ENCODE measurements at regions not wholly inside any gene's neighbourhood (a gene's known extent, or its start where the extent isn't known, plus 50 kb on each side); places are given as distances from the start of the nearest gene placed in this dataset.

DNA sequence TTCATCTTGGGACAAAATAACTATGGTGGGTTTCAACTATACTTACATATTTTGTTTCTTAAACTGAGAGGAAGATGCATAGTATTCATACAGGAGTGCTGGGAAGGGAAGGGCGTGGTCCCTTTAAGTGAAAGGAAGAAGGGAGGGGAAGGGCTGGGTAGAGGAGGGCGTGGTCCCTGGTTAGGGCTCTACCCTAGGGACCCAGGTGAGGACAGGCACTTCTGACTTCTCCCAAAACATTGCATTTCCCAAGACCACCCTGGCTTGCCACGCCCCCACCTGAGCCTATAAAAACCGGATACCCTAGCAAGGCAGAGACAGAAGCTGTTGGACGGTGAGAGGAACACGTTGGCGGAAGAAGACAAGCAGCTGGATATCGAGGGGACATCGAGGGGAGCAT is 157.6 kb upstream of the PLXNA4 start:
- no peak for DNase-seq

DNA sequence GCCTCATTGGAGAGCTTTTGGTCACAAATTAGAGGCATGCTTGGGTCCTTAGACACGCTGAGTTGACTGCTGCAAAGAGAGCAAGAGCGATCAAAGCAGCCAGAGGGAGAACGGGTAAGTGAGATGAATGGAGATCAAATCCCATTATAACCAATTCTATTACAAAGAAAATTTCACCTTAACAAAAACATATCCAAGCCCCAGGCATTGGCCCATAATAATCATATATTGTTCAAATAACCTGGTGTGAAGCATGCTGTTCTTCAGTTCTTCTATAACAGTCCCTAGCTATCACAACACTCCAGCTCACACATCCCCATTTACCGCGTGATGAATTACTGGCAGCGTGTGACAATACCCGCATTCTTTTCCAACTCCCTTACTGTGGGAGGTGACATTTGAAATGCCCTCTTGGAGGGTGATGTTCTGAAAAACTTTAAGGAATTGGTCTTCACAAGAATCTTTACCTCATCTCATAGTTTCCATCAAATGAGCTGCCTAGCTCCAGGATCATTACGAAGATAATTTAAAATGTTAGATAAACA is 156.1 kb upstream of the PLXNA4 start:
- no peak for DNase-seq

DNA sequence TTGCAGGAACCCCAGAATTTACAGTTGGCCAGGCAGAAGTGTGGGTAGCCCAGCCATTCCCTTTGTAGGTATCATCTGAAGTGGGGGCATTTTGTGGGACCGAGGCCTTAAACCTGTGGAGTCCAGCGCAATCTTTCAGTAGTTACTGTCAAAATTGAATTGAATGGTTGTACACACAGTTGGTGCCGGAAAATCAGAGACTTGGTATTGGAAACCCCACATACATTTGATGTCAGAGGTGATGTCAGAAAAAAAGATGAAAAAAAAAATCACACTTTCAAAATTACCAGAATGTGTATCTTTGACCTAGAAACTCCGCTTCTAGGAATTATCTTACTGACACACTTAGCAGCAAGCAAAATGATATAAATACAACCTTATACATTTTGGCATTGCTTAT is 153.8 kb upstream of the PLXNA4 start:
- no peak for DNase-seq

DNA sequence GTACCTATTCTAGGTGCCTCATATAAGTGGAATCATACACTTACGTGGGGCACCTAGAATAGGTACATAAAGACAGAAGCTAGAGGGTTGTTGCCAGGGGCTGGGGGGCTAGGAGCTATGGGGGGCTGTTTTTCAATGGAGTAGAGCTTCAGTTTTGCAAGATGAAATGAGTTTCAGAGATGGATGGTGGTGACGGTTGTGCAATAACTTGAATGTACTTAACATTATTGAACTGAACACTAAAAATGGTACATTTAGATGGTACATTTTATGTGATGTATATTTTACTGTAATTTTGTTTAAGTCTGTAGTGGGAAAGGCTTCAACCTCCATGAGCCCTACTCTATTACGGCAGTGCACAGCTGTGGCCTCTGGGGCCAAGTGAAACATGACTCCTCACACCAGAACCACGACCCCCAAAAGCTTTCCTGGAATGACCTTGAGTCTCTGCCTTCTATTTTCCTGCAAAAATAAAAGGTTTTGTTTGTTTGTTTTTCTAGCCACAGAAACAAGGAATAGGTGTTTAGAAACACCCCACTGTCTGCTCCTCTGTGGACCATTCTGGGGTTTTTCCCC is 147.3 kb upstream of the PLXNA4 start:
- no peak for DNase-seq

DNA sequence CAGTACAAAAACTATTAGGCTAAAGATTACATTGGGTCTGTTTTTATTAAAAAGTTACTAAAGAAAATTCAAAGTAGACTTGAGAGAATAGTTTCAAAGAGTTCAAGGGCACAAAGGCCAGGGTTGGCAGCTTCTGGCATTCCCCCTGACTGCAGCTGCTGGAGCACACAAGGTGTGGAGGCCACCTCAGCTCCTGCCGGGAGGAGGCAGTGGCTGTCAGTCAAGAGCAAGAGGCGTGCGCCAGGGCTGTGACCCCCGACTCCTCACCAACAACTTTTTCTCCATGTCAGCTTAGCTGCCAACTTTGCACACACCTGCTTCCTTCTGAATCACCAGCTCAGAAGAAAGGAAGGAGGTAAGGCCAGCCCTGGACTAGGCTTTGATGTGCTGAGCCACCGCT is 144.6 kb upstream of the PLXNA4 start:
- DNase-seq = no peak

DNA sequence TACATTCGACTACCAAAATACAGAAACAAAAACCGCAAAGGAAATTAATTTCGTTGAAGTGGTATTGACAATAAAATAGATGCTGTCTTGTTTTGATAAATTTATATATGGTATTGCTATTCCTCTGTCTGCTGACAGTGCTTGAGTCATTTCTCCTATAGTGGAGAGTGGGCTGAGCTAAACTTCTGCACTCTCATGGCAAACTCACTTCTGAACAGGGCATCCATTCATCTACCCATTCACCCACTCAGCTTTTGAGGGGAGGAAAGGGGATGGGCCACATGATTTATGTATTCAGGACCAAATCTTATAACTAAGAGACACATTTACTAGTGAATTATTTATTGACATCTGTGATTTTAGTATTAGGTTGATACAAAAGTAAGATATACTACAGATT is 137.6 kb upstream of the PLXNA4 start:
- no peak for DNase-seq

DNA sequence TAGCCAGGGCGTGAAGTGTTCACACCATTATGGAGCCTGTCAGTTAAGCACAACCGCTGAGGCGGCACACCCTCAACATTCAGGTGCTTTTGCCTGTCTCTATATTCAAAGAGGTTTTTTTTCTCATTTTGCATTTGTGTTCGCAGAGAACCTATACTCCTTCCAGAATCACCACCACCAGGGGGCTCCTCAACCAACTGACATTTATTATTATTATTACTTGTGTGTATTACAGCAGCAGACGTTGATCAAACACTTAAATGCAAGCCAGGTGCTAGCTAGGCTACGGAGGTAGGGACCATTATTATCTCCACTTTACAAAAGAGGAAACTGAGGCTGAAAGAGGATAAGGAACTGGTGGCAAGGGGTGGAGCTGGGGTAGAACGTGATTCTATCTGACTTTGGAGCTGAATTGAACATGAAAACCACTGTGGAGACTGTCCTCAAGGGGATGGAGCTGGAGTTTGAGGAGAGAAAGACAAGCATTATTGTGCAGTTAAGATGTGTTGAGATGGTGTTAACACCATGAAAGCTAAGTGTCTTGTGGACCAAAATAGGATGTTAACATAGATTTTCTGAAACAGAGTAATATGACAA is 133.8 kb upstream of the PLXNA4 start:
- DNase-seq = peak in 1 of 2 experiments; percentile 9

DNA sequence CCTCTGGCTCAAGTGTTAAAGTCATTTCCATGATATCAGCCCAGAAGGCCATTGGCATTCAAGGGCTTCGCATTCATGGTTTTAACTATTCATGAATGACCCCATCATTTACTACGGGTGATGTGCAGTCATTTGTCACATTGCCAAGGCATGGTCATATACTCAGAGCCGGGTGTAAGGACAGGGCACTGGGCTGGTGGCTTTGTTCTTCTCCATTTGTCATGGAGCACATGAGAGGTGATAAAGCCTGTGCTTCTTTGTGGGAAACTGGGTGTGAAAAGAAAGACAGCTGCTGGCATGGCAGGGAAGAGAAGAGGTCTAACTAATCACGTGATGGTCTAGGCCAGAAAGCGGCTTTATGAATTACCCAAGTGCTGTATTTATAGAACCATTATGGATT is 132.2 kb upstream of the PLXNA4 start:
- no peak for DNase-seq

DNA sequence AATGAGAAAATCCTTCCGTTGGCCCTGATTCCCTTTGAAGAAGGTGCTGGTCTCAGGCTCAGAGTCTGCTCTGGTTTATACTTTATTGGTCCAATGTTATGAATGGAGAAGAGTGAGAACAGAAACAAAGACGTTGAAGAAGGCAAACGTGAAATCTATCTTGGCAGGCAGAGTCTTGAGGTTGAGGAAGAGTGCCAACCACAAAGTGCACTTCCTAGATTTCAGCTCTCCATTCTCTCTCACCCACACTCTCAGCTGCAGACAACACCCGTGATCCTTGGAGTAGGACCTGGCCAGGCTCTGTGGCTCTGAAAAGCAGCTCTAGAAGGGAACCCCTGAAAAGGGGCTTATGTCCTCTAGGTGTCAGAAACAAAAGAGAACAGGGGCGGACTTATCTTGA is 128.9 kb upstream of the PLXNA4 start:
- no peak for DNase-seq

DNA sequence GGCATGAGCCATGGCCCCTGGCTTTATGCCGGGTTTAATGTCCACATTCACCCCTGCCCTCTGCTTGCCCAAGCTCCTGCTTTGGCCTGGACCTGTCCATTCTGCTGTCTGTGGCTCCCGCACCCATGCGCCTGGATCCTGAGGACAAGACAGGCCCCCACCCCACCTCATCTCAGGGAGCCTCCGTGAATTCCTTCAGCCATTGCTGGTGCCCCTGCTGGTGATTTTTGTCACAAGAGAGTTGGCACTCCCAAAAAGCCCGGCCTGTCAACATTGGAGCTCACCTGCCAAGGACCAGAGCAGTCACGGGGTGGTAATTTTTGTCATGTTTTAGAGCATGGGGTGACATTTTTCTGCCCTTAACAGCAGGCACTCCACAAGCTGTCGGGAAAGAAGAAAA is 127.5 kb upstream of the PLXNA4 start:
- no peak for DNase-seq

DNA sequence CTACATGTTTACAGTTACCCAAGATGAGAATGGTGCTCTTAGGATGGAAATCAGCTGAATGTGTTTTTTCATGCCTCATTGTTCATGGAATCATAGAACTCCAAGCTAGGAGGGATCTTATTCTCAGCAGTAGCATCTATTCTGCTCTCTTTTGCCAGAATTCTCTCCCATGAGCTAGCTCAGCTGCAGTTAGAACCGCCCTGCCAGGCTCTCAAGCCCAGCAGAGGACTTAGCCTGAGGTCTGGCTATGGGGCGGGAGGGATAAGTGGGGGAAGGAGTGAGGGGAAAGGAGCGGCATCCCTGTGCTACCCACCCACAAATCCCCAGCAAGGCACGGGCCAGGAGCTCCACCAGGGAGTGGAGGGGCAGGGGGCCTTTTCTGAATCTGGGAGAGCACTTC is 120.7 kb upstream of the PLXNA4 start:
- no peak for DNase-seq

DNA sequence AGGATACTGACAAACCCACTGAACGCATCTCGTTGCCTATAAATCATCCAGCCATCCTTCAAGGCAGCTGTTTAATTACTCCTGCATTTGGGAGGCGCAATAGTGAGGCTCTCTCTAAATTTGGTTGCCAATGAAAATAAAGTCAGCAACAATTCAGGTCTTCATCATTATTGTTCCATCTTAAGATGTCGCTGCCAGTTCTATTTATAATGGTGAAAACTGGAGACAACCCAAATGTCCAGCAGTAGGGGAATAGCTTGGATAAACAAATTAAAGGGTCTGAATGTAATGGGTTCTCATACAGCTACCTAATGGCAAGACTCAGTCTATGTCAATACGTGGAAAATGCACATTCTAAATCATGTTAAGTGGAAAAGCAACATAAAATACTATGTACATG is 120.1 kb upstream of the PLXNA4 start:
- no peak for DNase-seq

DNA sequence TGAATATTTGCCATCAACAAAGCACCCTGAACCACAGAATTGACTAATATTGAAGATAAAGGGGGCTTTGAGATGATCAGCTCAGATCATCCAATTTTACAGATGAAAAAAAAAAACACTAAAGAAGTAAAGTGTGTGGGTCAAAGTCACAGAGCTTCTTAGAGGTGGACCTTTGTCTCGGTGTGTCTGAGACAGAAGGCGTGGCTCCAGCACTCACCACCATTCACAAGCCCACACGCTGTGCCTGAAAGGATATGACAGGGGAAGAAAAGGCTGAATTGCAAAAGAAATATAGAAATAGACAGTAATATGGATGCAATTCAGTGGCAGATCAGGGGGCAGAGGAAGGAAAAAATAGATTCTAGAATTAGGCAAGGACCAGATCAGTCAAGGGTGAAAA is 114.9 kb upstream of the PLXNA4 start:
- DNase-seq = no peak

DNA sequence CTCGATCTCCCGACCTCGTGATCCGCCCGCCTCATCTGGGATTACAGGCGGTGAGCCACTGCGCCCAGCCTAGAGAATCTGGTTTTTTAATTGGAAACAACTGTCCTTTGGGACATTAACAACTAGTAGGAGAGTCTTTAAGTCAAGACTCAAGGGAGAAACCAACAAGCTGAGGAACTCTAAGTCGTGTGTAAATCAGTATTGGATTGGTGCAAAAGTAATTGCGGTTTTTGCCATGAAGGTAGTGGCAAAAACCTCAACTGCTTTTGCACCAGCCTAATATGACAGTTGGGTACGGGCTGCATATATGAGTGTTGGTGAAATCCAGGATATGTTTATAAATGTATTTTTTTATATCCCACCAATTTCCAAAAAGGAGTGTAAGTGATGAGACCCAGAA is 113.9 kb upstream of the PLXNA4 start:
- DNase-seq = no peak

DNA sequence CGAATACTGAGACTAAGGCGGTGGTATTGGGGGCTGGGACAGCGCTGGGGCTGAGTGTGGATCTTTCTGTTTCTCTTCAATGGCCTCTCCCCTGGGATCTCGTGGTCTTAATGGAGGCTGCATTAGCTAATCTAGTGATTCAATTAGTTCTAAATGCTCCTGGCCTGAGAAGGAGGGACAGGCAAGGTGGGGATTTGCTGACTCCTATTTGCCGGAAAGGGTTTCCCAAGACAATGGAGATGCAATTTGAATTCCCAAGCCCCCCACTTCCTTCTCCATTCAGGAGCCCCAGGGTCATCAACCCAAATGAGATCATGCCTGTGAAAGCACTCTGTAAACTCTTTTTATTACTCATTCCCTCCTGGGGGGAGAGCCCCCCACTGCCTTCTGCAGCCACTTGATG is 111.7 kb upstream of the PLXNA4 start:
- no peak for DNase-seq

DNA sequence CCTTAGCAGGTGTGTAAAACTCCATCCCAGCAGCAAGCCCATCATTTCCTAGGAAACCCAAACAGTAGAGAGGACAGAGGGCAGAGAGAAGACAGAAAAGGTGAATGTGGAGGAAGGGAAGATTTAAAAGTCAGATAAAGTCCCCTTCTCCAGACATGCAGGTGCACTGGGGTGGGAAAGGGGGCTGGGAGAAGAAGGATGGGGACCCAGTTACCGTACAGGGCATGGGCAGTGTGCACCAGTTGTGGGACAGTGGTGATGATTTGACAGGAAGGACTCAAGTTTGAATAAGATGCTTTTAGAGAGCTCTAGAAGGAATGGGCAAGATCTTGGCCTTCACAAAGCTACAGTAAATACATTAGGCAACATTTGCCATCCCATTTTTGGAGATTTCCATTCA is 110.7 kb upstream of the PLXNA4 start:
- DNase-seq = no peak

DNA sequence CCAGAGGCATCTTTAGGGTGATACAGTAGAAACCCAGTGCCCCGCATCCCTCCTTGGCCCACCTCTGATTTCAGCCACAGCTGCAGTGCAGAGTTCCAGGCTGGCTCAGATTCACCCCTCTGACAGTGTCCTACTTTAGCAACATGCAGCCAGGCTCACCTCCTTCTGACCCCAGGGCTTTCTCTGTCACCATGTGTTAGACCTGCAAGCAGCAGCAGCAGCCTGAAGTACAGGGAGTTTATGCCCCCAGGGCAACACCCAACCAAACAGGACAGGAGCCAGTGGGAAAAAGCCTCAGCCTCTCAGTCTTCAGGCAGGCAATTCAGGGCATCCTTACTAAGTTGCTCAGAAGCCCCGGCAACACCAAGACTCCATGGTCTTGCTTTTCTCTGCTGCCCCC is 109.0 kb upstream of the PLXNA4 start:
- no peak for DNase-seq

DNA sequence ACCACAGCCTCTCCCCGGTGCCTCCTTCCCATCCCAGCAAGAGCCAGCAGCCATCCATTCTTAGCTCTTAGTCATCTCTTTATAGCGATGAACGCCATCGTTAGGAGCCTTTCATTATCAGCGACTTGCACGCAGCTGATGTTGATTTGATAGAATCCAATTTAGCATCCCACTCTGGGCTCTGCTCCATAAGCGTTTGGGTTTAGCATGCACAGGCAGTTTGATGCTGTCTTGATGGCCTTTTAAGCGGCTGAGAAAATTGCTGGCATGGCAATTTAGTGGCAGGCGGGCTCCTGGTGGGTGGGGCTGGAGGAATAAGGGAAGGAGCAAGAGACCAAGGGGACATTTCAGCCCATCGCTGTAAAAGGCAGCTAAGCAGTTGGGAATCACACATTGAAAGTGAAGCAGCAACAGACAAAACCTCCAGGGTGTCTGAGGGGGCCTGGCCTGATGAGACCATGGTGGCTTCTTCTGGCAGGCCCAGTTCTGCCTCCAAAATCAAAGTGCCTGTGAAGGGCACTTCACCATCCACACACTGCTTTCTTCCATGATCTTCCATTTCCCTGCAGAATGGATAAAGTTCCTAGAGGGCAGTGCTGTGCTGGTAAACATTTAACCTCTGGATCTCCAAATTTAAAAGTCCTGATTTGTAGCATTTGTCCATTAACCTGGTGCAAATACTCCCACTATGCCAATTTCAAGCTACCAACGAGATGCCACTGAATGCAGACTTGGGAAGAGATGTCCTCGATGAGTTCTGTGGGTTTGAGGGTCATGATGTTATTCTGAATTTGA is 107.8 kb upstream of the PLXNA4 start:
- no peak for DNase-seq

DNA sequence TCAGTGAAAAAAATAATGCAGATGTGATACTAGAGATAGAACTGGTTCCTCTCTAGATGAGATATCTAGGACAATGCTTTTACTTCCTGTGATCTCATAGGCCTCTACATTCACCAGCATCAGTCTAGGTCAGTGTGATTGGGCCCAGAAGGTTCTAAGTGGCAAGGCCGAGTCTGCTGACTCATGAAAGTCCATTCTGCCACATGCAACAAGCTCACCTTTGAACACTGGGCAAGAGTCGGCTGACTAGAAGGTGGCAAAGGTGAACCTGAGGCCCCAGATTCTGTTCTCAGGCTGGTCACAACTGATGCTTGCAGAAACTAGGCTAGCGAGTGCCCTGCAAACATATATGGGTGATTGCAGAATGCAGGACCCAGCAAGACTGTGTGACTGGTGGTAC is 105.7 kb upstream of the PLXNA4 start:
- no peak for DNase-seq

DNA sequence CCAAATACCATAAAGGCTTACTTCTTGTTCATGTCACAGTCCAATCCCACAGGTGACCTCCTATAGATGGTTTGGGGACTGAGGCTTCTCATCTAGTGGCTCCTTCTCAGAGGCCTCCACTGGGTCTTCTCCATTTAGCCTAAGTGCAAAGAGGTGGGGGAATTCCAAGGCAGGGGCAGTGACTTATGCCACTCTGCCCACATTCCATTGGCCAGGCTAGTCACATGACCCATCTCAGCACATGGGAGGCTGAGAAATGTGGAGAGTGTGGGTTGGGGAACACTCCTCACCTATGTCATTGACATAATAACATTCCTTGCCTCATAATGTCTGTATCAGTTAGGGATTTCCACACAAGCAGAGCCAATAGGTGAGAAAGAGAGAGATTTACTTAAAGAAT is 104.3 kb upstream of the PLXNA4 start:
- DNase-seq = no peak

DNA sequence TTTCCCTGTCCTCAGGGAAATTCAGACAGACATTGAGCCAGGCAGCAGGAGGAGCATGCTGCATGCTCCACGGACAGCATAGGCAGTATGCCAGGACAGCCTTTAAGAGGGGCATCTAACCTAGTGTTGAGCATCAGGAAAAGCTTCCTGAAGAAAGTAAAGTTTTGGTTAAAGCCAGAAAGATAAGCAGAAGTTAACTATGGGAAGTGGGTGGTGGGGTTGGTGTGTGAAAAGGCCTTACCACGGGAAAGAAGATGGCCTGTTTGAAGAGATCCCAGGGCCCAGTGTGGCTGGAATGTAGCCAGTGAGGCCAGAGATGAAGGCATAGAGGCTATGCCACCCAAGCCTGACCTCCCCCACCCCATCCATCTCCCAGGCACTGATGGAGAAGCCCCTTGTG is 102.4 kb upstream of the PLXNA4 start:
- no peak for DNase-seq

DNA sequence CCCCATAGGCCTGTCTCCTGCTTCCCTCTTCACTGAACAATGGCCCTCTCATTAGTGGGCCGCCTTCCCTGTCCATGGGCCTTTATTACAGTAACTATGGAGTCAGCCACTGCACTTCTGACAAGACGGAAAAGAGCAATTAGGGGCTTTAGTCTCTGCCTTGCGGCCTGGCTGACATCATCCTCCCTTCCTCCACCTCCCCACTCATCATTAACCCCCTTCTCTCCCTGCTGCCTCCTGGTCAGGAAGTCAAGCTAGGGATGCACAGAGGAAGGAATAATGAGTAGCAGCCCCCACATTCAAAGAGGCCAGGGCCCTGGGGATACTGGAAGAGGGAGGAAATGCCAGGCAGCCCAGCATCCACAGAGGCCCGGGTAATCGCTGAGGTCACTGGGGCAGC is 101.6 kb upstream of the PLXNA4 start:
- no peak for DNase-seq

DNA sequence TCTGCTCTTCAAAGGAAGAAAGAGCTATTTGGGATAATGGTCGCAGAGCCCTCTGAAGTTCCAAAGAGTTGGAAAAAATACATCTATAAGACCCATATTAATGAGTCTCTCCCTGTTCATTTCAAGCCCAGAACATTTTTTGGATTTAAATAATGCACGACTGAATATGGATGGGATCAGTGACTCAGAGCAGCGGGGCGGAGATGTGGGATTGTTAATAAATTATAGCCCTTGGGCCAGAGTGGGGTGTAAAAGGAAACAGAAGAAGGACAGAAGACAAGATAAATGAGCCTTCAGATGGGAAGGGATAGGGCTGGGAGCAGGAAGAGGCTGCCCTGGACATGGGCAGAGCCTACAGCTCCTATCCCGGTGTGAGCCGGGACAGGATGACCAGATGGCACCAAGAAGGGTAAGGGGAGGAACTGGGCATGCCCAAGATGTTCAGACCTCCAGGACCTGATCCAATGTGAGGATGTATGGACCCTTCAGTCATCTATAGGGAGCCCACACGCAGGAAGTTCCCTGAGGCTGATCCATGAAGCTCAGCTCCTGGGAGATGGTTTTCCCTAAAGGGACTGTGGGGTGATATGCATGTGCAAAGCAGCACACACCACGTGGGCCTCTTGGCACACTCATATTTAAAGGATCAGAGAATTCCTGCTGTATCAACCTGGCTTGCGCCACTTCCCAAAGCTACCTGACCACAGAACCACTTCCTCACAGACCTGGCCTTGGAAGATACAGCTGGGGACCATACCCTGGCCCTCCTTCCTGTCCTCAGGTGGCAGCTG is 96.1 kb upstream of the PLXNA4 start:
- DNase-seq = no peak

DNA sequence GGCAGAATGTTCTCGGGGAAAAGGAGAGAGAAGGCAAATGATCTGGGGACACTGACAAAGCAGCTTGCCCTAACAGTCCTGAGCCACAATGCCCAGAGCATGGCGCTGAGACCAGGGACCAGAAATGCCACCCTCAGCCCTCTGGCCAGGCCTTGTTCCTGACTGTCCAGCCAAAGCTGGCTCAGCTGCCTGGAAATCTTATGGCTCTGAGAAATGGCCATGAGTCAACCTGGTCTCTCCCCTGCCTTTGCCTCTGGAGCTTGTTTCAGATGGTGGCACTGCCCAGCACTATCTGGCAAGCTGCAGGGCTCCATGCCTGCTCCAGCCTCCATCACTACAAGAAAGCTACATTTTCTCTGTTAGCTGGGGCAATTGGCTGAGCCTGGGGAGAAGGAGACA is 90.5 kb upstream of the PLXNA4 start:
- no peak for DNase-seq

All from NCI-H446 (cell line).